HG02973 (cell line): ENCODE measurements at regions not wholly inside any gene's neighbourhood (a gene's known extent, or its start where the extent isn't known, plus 50 kb on each side); places are given as distances from the start of the nearest gene placed in this dataset.
"Not testable (repeated sequence)": the region's sequence is repeated elsewhere in the genome, so short reads cannot be mapped to it uniquely, and the experiment has no call there.

ENCODE experiments used
- ATAC-seq: cut with Tn5 transposase; IDR thresholded peaks from one replicate; pipeline ENCODE4 v1.9.1; 2021; ENCODE audit warnings: moderate library complexity; ENCODE audit not compliant: unreplicated experiment

GRCh38 chr4:56148428-56148827 lies 199.7 kb downstream of the CEP135 start:
- ATAC-seq = no peak

GRCh38 chr4:56147371-56147770 lies 198.6 kb downstream of the CEP135 start:
- no peak for ATAC-seq

- ATAC-seq = no peak
Observed at GRCh38 chr4:56146956-56147355, 198.2 kb downstream of the CEP135 start.

- no peak for ATAC-seq
Observed at GRCh38 chr4:56142088-56142487, 193.3 kb downstream of the CEP135 start.

- ATAC-seq = no peak
Observed at GRCh38 chr4:56139241-56139827, 190.6 kb downstream of the CEP135 start.

- ATAC-seq = not testable (repeated sequence)
Observed at GRCh38 chr4:56134834-56135233, 186.1 kb downstream of the CEP135 start.

GRCh38 chr4:56134266-56134665 lies 185.5 kb downstream of the CEP135 start:
- ATAC-seq = no peak

- no peak for ATAC-seq
Observed at GRCh38 chr4:56132835-56133234, 184.1 kb downstream of the CEP135 start.

GRCh38 chr4:56132188-56132587 lies 183.4 kb downstream of the CEP135 start:
- not testable (repeated sequence) for ATAC-seq

- no peak for ATAC-seq
Observed at GRCh38 chr4:56130606-56131155, 181.9 kb downstream of the CEP135 start.

GRCh38 chr4:56129431-56129861 lies 180.7 kb downstream of the CEP135 start:
- no peak for ATAC-seq

GRCh38 chr4:56128213-56128612 lies 179.5 kb downstream of the CEP135 start:
- no peak for ATAC-seq

GRCh38 chr4:56127716-56128115 lies 179.0 kb downstream of the CEP135 start:
- ATAC-seq = no peak

- no peak for ATAC-seq
Observed at GRCh38 chr4:56123547-56123946, 174.8 kb downstream of the CEP135 start.

- no peak for ATAC-seq
Observed at GRCh38 chr4:56123051-56123450, 174.3 kb downstream of the CEP135 start.

GRCh38 chr4:56118845-56119244 lies 170.1 kb downstream of the CEP135 start:
- no peak for ATAC-seq

GRCh38 chr4:56118055-56118454 lies 169.3 kb downstream of the CEP135 start:
- no peak for ATAC-seq

- no peak for ATAC-seq
Observed at GRCh38 chr4:56115898-56116297, 167.2 kb downstream of the CEP135 start.

- ATAC-seq = no peak
Observed at GRCh38 chr4:56112377-56112776, 163.6 kb downstream of the CEP135 start.

- ATAC-seq = no peak
Observed at GRCh38 chr4:56106180-56107147, 157.7 kb downstream of the CEP135 start.

- ATAC-seq = no peak
Observed at GRCh38 chr4:56104188-56104587, 155.4 kb downstream of the CEP135 start.

GRCh38 chr4:56102601-56103000 lies 153.9 kb downstream of the CEP135 start:
- no peak for ATAC-seq
